ENCODE measurements at regions not wholly inside any gene's neighbourhood (a gene's known extent, or its start where the extent isn't known, plus 50 kb on each side); places are given as distances from the start of the nearest gene placed in this dataset.

GRCh38 chr18:64330161-64330560 is 181.3 kb upstream of the LINC00305 start:
- DNase-seq (ENCODE audit: low spot score): no peak

GRCh38 chr18:64322189-64322588 is 173.3 kb upstream of the LINC00305 start:
- no peak for DNase-seq (ENCODE audit: low spot score)

GRCh38 chr18:64318547-64318946 is 169.7 kb upstream of the LINC00305 start:
- DNase-seq (ENCODE audit: low spot score): no peak

GRCh38 chr18:64311859-64312258 is 163.0 kb upstream of the LINC00305 start:
- no peak for DNase-seq (ENCODE audit: low spot score)

- DNase-seq (ENCODE audit: low spot score): no peak
Observed at GRCh38 chr18:64295839-64296238, 147.0 kb upstream of the LINC00305 start.

- DNase-seq (ENCODE audit: low spot score): no peak
Observed at GRCh38 chr18:64294967-64295366, 146.1 kb upstream of the LINC00305 start.

- DNase-seq (ENCODE audit: low spot score): no peak
Observed at GRCh38 chr18:64288432-64288831, 139.5 kb upstream of the LINC00305 start.

- no peak for DNase-seq (ENCODE audit: low spot score)
Observed at GRCh38 chr18:64287926-64288325, 139.0 kb upstream of the LINC00305 start.

GRCh38 chr18:64283059-64283458 is 134.2 kb upstream of the LINC00305 start:
- no peak for DNase-seq (ENCODE audit: low spot score)

GRCh38 chr18:64278026-64278425 is 129.1 kb upstream of the LINC00305 start:
- DNase-seq (ENCODE audit: low spot score): no peak

GRCh38 chr18:64276311-64277090 is 127.6 kb upstream of the LINC00305 start:
- DNase-seq (ENCODE audit: low spot score): no peak

- DNase-seq (ENCODE audit: low spot score): no peak
Observed at GRCh38 chr18:64275593-64276300, 126.9 kb upstream of the LINC00305 start.

- DNase-seq (ENCODE audit: low spot score): no peak
Observed at GRCh38 chr18:64273724-64274123, 124.8 kb upstream of the LINC00305 start.

- no peak for DNase-seq (ENCODE audit: low spot score)
Observed at GRCh38 chr18:64271975-64272659, 123.2 kb upstream of the LINC00305 start.

- DNase-seq (ENCODE audit: low spot score): no peak
Observed at GRCh38 chr18:64271246-64271645, 122.4 kb upstream of the LINC00305 start.

- DNase-seq (ENCODE audit: low spot score): no peak
Observed at GRCh38 chr18:64270608-64271007, 121.7 kb upstream of the LINC00305 start.

- DNase-seq (ENCODE audit: low spot score): no peak
Observed at GRCh38 chr18:64270121-64270520, 121.2 kb upstream of the LINC00305 start.

- DNase-seq (ENCODE audit: low spot score): no peak
Observed at GRCh38 chr18:64264171-64264570, 115.3 kb upstream of the LINC00305 start.

GRCh38 chr18:64260810-64261209 is 111.9 kb upstream of the LINC00305 start:
- DNase-seq (ENCODE audit: low spot score): no peak

GRCh38 chr18:64259871-64260270 is 111.0 kb upstream of the LINC00305 start:
- no peak for DNase-seq (ENCODE audit: low spot score)

- DNase-seq (ENCODE audit: low spot score): no peak
Observed at GRCh38 chr18:64258111-64258650, 109.3 kb upstream of the LINC00305 start.

GRCh38 chr18:64254399-64255093 is 105.7 kb upstream of the LINC00305 start:
- DNase-seq (ENCODE audit: low spot score): no peak
